ENCODE measurements at regions not wholly inside any gene's neighbourhood (a gene's known extent, or its start where the extent isn't known, plus 50 kb on each side); places are given as distances from the start of the nearest gene placed in this dataset.

DNA sequence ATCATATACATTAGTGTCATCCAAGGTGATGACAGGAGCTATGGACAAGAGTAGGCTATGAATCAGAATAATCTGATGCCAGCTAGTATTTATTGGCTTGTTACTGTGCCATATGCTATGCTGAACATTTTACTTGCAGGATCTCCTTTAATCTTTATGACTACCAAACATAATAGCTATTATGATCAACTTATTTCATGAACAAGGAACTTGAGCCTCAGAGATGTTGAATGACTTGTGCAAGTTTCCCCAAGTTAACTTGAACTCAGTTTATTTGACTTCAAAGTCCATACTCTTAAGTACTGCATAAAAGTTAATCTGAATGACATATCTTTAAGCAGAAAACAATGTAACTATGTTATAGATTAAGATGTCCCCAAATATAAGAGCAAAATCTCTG is 178.8 kb upstream of the ARHGAP20 start:
- TF ChIP-seq, protein P1, sequence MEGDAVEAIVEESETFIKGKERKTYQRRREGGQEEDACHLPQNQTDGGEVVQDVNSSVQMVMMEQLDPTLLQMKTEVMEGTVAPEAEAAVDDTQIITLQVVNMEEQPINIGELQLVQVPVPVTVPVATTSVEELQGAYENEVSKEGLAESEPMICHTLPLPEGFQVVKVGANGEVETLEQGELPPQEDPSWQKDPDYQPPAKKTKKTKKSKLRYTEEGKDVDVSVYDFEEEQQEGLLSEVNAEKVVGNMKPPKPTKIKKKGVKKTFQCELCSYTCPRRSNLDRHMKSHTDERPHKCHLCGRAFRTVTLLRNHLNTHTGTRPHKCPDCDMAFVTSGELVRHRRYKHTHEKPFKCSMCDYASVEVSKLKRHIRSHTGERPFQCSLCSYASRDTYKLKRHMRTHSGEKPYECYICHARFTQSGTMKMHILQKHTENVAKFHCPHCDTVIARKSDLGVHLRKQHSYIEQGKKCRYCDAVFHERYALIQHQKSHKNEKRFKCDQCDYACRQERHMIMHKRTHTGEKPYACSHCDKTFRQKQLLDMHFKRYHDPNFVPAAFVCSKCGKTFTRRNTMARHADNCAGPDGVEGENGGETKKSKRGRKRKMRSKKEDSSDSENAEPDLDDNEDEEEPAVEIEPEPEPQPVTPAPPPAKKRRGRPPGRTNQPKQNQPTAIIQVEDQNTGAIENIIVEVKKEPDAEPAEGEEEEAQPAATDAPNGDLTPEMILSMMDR (IDR thresholded peaks at IDR 0.05) = no peak
- TF ChIP-seq POLR2A (IDR thresholded peaks at IDR 0.05) = no peak
